ENCODE measurements at regions not wholly inside any gene's neighbourhood (a gene's known extent, or its start where the extent isn't known, plus 50 kb on each side); places are given as distances from the start of the nearest gene placed in this dataset.

DNA sequence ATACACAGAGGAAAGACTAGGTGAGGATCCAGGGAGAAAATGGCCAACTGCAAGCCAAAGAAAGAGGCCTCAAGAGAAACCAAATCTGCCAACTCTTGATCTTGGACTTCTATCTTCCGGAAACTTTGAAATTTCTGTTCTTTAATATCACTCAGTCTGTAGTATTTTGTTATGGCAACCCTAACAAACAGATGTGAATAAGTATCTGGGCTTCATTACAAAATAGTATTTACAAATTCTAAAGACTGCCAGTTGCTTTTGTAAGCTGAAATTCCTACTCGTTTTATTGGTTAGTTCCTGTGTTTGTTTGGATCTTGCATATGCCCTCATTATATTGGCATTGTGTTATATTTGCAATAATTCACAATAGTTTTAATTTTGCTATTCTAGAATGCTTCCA lies 143.2 kb upstream of the USP15 start:
- Histone ChIP-seq H3K27ac (ENCODE audit: low read depth, low read length) (no peak overlapping the region), H3K4me1 (ENCODE audit: control insufficient read depth in 3 of 3, insufficient read depth in 3 of 3, low read length in 3 of 3) (no peaks in the 10 kb centered on the region), H3K4me3 (ENCODE audit: low read length in 3 of 3) (no peak overlapping the region), H3K27me3 (ENCODE audit: control insufficient read depth in 3 of 3, insufficient read depth in 3 of 3, low read length in 3 of 3) (peaks cover 0 to 2% (median 0%) of the 10 kb centered on the region in 3 donors), H3K36me3 (ENCODE audit: control insufficient read depth in 3 of 3, insufficient read depth in 3 of 3, low read length in 3 of 3) (no peaks in the 10 kb centered on the region), H3K9me3 (ENCODE audit: control insufficient read depth in 3 of 3, low read length in 3 of 3) (no peaks in the 10 kb centered on the region), H3K9ac (ENCODE audit: low read depth in 1 of 3, low read length in 3 of 3) (no peak overlapping the region)

- Histone ChIP-seq H3K36me3 (ENCODE audit: control insufficient read depth in 3 of 3, insufficient read depth in 3 of 3, low read length in 3 of 3) (no peaks in the 10 kb centered on the region), H3K27me3 (ENCODE audit: control insufficient read depth in 3 of 3, insufficient read depth in 3 of 3, low read length in 3 of 3) (peaks cover 0 to 2% (median 0%) of the 10 kb centered on the region in 3 donors), H3K4me3 (ENCODE audit: low read length in 3 of 3) (no peak overlapping the region), H3K9me3 (ENCODE audit: control insufficient read depth in 3 of 3, low read length in 3 of 3) (no peaks in the 10 kb centered on the region), H3K27ac (ENCODE audit: low read depth, low read length) (no peak overlapping the region), H3K9ac (ENCODE audit: low read depth in 1 of 3, low read length in 3 of 3) (no peak overlapping the region), H3K4me1 (ENCODE audit: control insufficient read depth in 3 of 3, insufficient read depth in 3 of 3, low read length in 3 of 3) (no peaks in the 10 kb centered on the region)
These were observed 136.4 kb upstream of the USP15 start for GRCh38 chr12:62123721-62124203.

DNA sequence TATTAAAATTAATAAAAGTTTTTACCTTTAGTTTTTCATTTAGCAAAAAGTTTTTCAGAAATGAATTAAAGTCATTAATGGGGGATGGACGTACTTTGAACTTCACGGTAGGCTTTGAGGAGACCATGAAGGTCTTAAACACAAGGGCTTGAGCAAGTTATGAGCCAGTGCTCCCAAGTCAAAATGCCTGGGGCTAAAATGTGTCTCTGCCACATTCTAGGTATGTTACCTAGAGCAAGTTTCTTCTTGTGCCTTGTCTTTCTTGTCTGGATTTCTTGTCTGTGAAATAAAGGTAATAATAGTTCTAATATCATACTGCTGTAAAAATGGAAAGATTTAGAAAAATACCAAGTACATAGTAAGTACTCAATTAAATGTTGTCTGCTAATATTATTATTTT lies 132.7 kb upstream of the USP15 start:
- no peaks in the 10 kb centered on the region for H3K36me3 ChIP-seq (ENCODE audit: control insufficient read depth in 3 of 3, insufficient read depth in 3 of 3, low read length in 3 of 3)
- no peak overlapping the region for H3K27ac ChIP-seq (ENCODE audit: low read depth, low read length)
- H3K4me3 ChIP-seq (ENCODE audit: low read length in 3 of 3): no peak overlapping the region
- no peaks in the 10 kb centered on the region for H3K9me3 ChIP-seq (ENCODE audit: control insufficient read depth in 3 of 3, low read length in 3 of 3)
- no peaks in the 10 kb centered on the region for H3K27me3 ChIP-seq (ENCODE audit: control insufficient read depth in 3 of 3, insufficient read depth in 3 of 3, low read length in 3 of 3)
- H3K4me1 ChIP-seq (ENCODE audit: control insufficient read depth in 3 of 3, insufficient read depth in 3 of 3, low read length in 3 of 3): no peaks in the 10 kb centered on the region
- H3K9ac ChIP-seq (ENCODE audit: low read depth in 1 of 3, low read length in 3 of 3): no peak overlapping the region

- no peak overlapping the region for H3K9ac ChIP-seq (ENCODE audit: low read depth in 1 of 3, low read length in 3 of 3)
- H3K9me3 ChIP-seq (ENCODE audit: control insufficient read depth in 3 of 3, low read length in 3 of 3): no peaks in the 10 kb centered on the region
- H3K4me1 ChIP-seq (ENCODE audit: control insufficient read depth in 3 of 3, insufficient read depth in 3 of 3, low read length in 3 of 3): no peaks in the 10 kb centered on the region
- no peak overlapping the region for H3K27ac ChIP-seq (ENCODE audit: low read depth, low read length)
- no peak overlapping the region for H3K4me3 ChIP-seq (ENCODE audit: low read length in 3 of 3)
- no peaks in the 10 kb centered on the region for H3K36me3 ChIP-seq (ENCODE audit: control insufficient read depth in 3 of 3, insufficient read depth in 3 of 3, low read length in 3 of 3)
- H3K27me3 ChIP-seq (ENCODE audit: control insufficient read depth in 3 of 3, insufficient read depth in 3 of 3, low read length in 3 of 3): no peaks in the 10 kb centered on the region
These were observed 131.8 kb upstream of the USP15 start for GRCh38 chr12:62128175-62128975.

DNA sequence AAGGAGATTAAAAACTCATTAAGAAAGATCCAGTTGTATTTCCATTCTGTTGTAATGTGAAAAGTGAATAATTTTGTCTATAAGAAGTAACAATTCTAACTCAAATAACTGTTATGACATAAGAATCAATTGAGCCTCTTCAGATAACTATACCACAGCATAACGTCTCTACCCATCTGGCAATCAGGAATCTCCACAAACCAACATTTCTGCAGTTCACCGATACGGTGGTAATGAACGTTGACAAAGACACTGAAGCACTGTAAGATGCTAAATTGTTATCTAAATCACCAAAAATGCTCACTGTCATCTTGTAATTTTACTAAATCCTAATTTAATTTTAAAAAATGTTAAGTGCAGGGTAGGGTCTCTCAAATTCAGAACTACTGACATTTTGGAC lies 130.9 kb upstream of the USP15 start:
- Histone ChIP-seq H3K27me3 (ENCODE audit: control insufficient read depth in 3 of 3, insufficient read depth in 3 of 3, low read length in 3 of 3) (no peaks in the 10 kb centered on the region), H3K9me3 (ENCODE audit: control insufficient read depth in 3 of 3, low read length in 3 of 3) (no peaks in the 10 kb centered on the region), H3K4me3 (ENCODE audit: low read length in 3 of 3) (no peak overlapping the region), H3K4me1 (ENCODE audit: control insufficient read depth in 3 of 3, insufficient read depth in 3 of 3, low read length in 3 of 3) (no peaks in the 10 kb centered on the region), H3K9ac (ENCODE audit: low read depth in 1 of 3, low read length in 3 of 3) (no peak overlapping the region), H3K36me3 (ENCODE audit: control insufficient read depth in 3 of 3, insufficient read depth in 3 of 3, low read length in 3 of 3) (no peaks in the 10 kb centered on the region), H3K27ac (ENCODE audit: low read depth, low read length) (no peak overlapping the region)

- no peaks in the 10 kb centered on the region for H3K27me3 ChIP-seq (ENCODE audit: control insufficient read depth in 3 of 3, insufficient read depth in 3 of 3, low read length in 3 of 3)
- H3K27ac ChIP-seq (ENCODE audit: low read depth, low read length): no peak overlapping the region
- H3K4me1 ChIP-seq (ENCODE audit: control insufficient read depth in 3 of 3, insufficient read depth in 3 of 3, low read length in 3 of 3): no peaks in the 10 kb centered on the region
- no peak overlapping the region for H3K9ac ChIP-seq (ENCODE audit: low read depth in 1 of 3, low read length in 3 of 3)
- H3K4me3 ChIP-seq (ENCODE audit: low read length in 3 of 3): no peak overlapping the region
- H3K9me3 ChIP-seq (ENCODE audit: control insufficient read depth in 3 of 3, low read length in 3 of 3): no peaks in the 10 kb centered on the region
- H3K36me3 ChIP-seq (ENCODE audit: control insufficient read depth in 3 of 3, insufficient read depth in 3 of 3, low read length in 3 of 3): no peaks in the 10 kb centered on the region
These were observed 129.8 kb upstream of the USP15 start for GRCh38 chr12:62130402-62130801.

DNA sequence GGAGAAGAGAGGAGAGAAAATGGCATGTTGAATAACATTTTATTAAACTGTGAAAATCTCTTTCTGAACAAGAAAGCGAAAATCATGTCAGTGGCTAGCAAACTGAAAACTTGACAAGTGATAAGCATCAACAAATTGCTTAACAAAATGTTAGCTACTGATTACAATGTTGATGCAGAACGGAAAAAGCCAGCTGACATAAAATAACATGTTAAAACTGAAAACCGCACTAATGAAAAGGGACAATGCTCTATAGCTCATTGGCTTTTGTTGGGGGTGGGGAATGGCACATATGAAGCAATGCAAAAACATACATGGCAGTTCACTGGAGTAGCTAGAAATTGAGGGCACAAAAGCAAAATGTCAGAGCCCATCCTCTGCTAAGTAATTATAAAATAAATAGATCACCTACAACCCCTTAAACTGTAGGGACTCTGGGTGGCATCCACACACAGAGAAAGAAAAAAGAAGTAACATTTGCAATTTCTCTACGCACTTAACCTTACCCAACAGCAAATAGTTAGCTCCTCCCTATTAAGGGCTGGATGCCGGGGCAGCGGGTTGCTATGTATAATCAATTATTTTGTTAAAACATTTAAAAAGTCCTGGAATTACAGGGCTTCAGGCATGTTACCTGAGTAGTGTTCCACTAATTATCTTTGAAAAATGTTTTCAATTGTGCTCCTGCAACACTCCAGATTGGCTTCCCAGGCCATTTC lies 129.2 kb upstream of the USP15 start:
- Histone ChIP-seq H3K4me1 (ENCODE audit: control insufficient read depth in 3 of 3, insufficient read depth in 3 of 3, low read length in 3 of 3) (no peaks in the 10 kb centered on the region), H3K4me3 (ENCODE audit: low read length in 3 of 3) (no peak overlapping the region), H3K9ac (ENCODE audit: low read depth in 1 of 3, low read length in 3 of 3) (no peak overlapping the region), H3K9me3 (ENCODE audit: control insufficient read depth in 3 of 3, low read length in 3 of 3) (no peaks in the 10 kb centered on the region), H3K27me3 (ENCODE audit: control insufficient read depth in 3 of 3, insufficient read depth in 3 of 3, low read length in 3 of 3) (no peaks in the 10 kb centered on the region), H3K36me3 (ENCODE audit: control insufficient read depth in 3 of 3, insufficient read depth in 3 of 3, low read length in 3 of 3) (no peaks in the 10 kb centered on the region), H3K27ac (ENCODE audit: low read depth, low read length) (no peak overlapping the region)

- Histone ChIP-seq H3K4me1 (ENCODE audit: control insufficient read depth in 3 of 3, insufficient read depth in 3 of 3, low read length in 3 of 3) (no peaks in the 10 kb centered on the region), H3K4me3 (ENCODE audit: low read length in 3 of 3) (no peak overlapping the region), H3K9me3 (ENCODE audit: control insufficient read depth in 3 of 3, low read length in 3 of 3) (no peaks in the 10 kb centered on the region), H3K27ac (ENCODE audit: low read depth, low read length) (no peak overlapping the region), H3K27me3 (ENCODE audit: control insufficient read depth in 3 of 3, insufficient read depth in 3 of 3, low read length in 3 of 3) (no peaks in the 10 kb centered on the region), H3K9ac (ENCODE audit: low read depth in 1 of 3, low read length in 3 of 3) (no peak overlapping the region), H3K36me3 (ENCODE audit: control insufficient read depth in 3 of 3, insufficient read depth in 3 of 3, low read length in 3 of 3) (no peaks in the 10 kb centered on the region)
These were observed 126.8 kb upstream of the USP15 start for GRCh38 chr12:62133440-62133839.

GRCh38 chr12:62135553-62136200 lies 124.5 kb upstream of the USP15 start:
- no peaks in the 10 kb centered on the region for H3K36me3 ChIP-seq (ENCODE audit: control insufficient read depth in 3 of 3, insufficient read depth in 3 of 3, low read length in 3 of 3)

GRCh38 chr12:62136496-62136895 lies 123.7 kb upstream of the USP15 start:
- Histone ChIP-seq H3K9ac (ENCODE audit: low read depth in 1 of 3, low read length in 3 of 3) (no peak overlapping the region), H3K9me3 (ENCODE audit: control insufficient read depth in 3 of 3, low read length in 3 of 3) (no peaks in the 10 kb centered on the region), H3K36me3 (ENCODE audit: control insufficient read depth in 3 of 3, insufficient read depth in 3 of 3, low read length in 3 of 3) (no peaks in the 10 kb centered on the region), H3K4me1 (ENCODE audit: control insufficient read depth in 3 of 3, insufficient read depth in 3 of 3, low read length in 3 of 3) (no peaks in the 10 kb centered on the region), H3K27ac (ENCODE audit: low read depth, low read length) (no peak overlapping the region), H3K4me3 (ENCODE audit: low read length in 3 of 3) (no peak overlapping the region), H3K27me3 (ENCODE audit: control insufficient read depth in 3 of 3, insufficient read depth in 3 of 3, low read length in 3 of 3) (no peaks in the 10 kb centered on the region)

More at GRCh38 chr12:62135553-62136200, 124.5 kb upstream of the USP15 start:
- Histone ChIP-seq H3K9me3 (ENCODE audit: control insufficient read depth in 3 of 3, low read length in 3 of 3) (no peaks in the 10 kb centered on the region), H3K4me3 (ENCODE audit: low read length in 3 of 3) (no peak overlapping the region), H3K9ac (ENCODE audit: low read depth in 1 of 3, low read length in 3 of 3) (no peak overlapping the region), H3K4me1 (ENCODE audit: control insufficient read depth in 3 of 3, insufficient read depth in 3 of 3, low read length in 3 of 3) (no peaks in the 10 kb centered on the region), H3K27me3 (ENCODE audit: control insufficient read depth in 3 of 3, insufficient read depth in 3 of 3, low read length in 3 of 3) (no peaks in the 10 kb centered on the region), H3K27ac (ENCODE audit: low read depth, low read length) (no peak overlapping the region)

All from skeletal muscle tissue (tissue), 3 donors.